Gastrocnemius medialis (tissue), 4 donors: ENCODE measurements at regions not wholly inside any gene's neighbourhood (a gene's known extent, or its start where the extent isn't known, plus 50 kb on each side); places are given as distances from the start of the nearest gene placed in this dataset.

ENCODE experiments used
- ATAC-seq, 2 donors: fragments of 150-250 bp; one replicate each; pipeline ENCODE4 v1.9.1; 2016
- DNase-seq, 2 donors: peaks; one replicate each; pipeline ENCODE4 v3.0.0-alpha.2; 2019
- H3K27ac ChIP-seq, 4 donors: fragments of 200-600 bp; sonication (generic); 1 replicate in 1 of 4; 2 replicates in 3 of 4; pipeline ENCODE4 v1.5.1; 2016 to 2018; ENCODE audit warnings: mild to moderate bottlenecking in 2 of 4, moderate library complexity in 1 of 4
- H3K27me3 ChIP-seq, 3 donors: fragments of 200-600 bp; sonication (generic) in 2 of 3; 1 replicate in 1 of 3; 2 replicates in 2 of 3; pipeline versions ENCODE4 v1.5.1 to v1.6.0; 2016 to 2019; ENCODE audit warnings: mild to moderate bottlenecking in 1 of 3, moderate library complexity in 1 of 3
- H3K36me3 ChIP-seq, 2 donors: fragments of 200-600 bp; sonication (generic) in 1 of 2; one replicate each; pipeline ENCODE4 v1.5.1; 2017 to 2018
- H3K4me1 ChIP-seq, 2 donors: fragments of 200-600 bp; sonication (generic) in 1 of 2; one replicate each; pipeline ENCODE4 v1.5.1; 2016 to 2017; ENCODE audit warnings: mild to moderate bottlenecking in 2 of 2
- H3K4me3 ChIP-seq, 4 donors: fragments of 200-600 bp; sonication (generic) in 3 of 4; 1 replicate in 1 of 4; 2 replicates in 3 of 4; pipeline ENCODE4 v1.5.1; 2016 to 2019; ENCODE audit warnings: mild to moderate bottlenecking in 2 of 4
- H3K9me3 ChIP-seq, 3 donors: fragments of 200-600 bp; sonication (generic) in 2 of 3; 1 replicate in 1 of 3; 2 replicates in 2 of 3; pipeline ENCODE4 v1.5.1; 2016 to 2019
- CTCF ChIP-seq, 5 experiments: fragments of 450-650 bp in 3 of 5; fragments of 200-600 bp in 2 of 5; sonication (generic) in 2 of 5; IDR thresholded peaks in 4 of 5; conservative IDR thresholded peaks in 1 of 5; 1 replicate in 4 of 5; 2 replicates in 1 of 5; pipeline ENCODE4 v1.5.1; 2016 to 2019; ENCODE audit warnings: antibody characterized with exemption in 5 of 5, mild to moderate bottlenecking in 3 of 5, moderate library complexity in 3 of 5
- POLR2A ChIP-seq, 2 donors: fragments of 450-650 bp; IDR thresholded peaks; one replicate each; pipeline ENCODE4 v1.6.1; 2017; ENCODE audit warnings: antibody characterized with exemption in 2 of 2, mild to moderate bottlenecking in 2 of 2, moderate library complexity in 2 of 2
- in situ Hi-C, 4 donors: fragments of 200-750 bp; cut with MboI; loops; one replicate each; pipeline versions ENCODE4 v1.15.0 to v1.8.0; 2017; ENCODE audit warnings: low sequenced_read_pairs in 4 of 4
- intact Hi-C: fragments of 100-400 bp; cut with DNase I; formaldehyde crosslinking; loops from one replicate; pipeline ENCODE4 v1.15.1; 2023; ENCODE audit warnings: low total_unique reads

DNA sequence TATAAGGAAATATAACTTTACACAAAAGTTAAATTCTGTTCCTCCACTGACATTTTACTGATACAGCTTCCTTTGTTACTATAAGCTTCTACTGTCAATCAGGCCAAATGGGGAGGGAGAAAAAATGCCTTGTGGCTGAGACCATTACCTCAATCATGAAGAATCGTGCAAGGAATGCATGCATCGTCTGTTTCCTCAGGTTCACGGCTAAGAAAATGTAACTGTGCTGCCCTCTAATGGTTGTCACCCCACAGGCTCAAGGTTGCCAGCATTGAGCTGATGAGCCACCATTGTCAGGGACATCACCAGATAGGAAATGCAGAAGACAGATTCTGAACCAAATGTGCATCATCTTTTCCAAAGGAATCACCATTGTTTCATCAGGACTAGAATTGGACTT is 426.9 kb downstream of the CDH2 start:
- no peaks in the 10 kb centered on the region for H3K36me3 ChIP-seq
- ATAC-seq: no peak
- intact Hi-C loops: no loop called here
- H3K27me3 ChIP-seq: no peaks in the 10 kb centered on the region
- TF ChIP-seq POLR2A (IDR thresholded peaks at IDR 0.05): no peak
- TF ChIP-seq CTCF (IDR thresholded peaks at IDR 0.05 in 4 of 5, conservative IDR thresholded peaks at IDR 0.05 in 1 of 5): peak in 2 of 5 experiments; percentile 24
- no peaks in the 10 kb centered on the region for H3K9me3 ChIP-seq
- in situ Hi-C loops: loop anchor here in 1 of 4 donors (25.0 kb wide), 1 partner anchor 88 kb away; no protein-coding TSS in a partner anchor
- H3K4me3 ChIP-seq: no peak overlapping the region
- H3K27ac ChIP-seq: no peak overlapping the region
- H3K4me1 ChIP-seq: no peaks in the 10 kb centered on the region
- no peak for DNase-seq

- in situ Hi-C loops: loop anchor here in 1 of 4 donors (5.0 kb wide), 1 partner anchor 142 kb away; no protein-coding TSS in a partner anchor
- Histone ChIP-seq H3K36me3 (no peaks in the 10 kb centered on the region), H3K27me3 (no peaks in the 10 kb centered on the region), H3K4me3 (no peak overlapping the region), H3K27ac (no peak overlapping the region), H3K4me1 (no peaks in the 10 kb centered on the region), H3K9me3 (no peaks in the 10 kb centered on the region)
- no peak for ATAC-seq
- DNase-seq: no peak
- intact Hi-C loops: no loop called here
- TF ChIP-seq POLR2A (IDR thresholded peaks at IDR 0.05) (no peak), CTCF (IDR thresholded peaks at IDR 0.05 in 4 of 5, conservative IDR thresholded peaks at IDR 0.05 in 1 of 5) (no peak)
Observed at GRCh38 chr18:27749194-27749593, 427.7 kb downstream of the CDH2 start.

DNA sequence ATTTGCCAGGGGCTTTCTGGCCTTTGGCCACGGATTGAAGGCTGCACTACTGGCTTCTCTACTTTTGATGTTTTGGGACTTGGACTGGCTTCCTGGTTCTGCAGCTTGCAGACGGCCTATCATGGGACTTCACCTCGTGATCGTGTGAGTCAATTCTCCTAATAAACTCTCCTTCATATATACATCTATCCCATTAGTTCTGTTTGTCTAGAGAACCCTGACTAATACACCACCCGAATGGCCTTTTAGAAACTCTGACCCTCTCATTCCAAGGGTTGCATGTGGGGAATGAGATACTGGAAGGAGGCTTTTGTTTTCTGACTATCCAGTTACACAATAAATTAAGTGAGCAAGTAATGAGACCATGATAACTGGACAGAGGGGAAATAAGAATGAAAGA is 430.7 kb downstream of the CDH2 start:
- no peak for TF ChIP-seq POLR2A (IDR thresholded peaks at IDR 0.05)
- no peak for TF ChIP-seq CTCF (IDR thresholded peaks at IDR 0.05 in 4 of 5, conservative IDR thresholded peaks at IDR 0.05 in 1 of 5)

GRCh38 chr18:27735117-27735516 is 441.8 kb downstream of the CDH2 start:
- Histone ChIP-seq H3K9me3 (no peaks in the 10 kb centered on the region), H3K4me1 (no peaks in the 10 kb centered on the region), H3K27ac (no peak overlapping the region), H3K27me3 (no peaks in the 10 kb centered on the region), H3K36me3 (no peaks in the 10 kb centered on the region), H3K4me3 (no peak overlapping the region)
- DNase-seq (no peak), ATAC-seq (no peak)
- intact Hi-C loops: no loop called here
- no peak for TF ChIP-seq CTCF (IDR thresholded peaks at IDR 0.05 in 4 of 5, conservative IDR thresholded peaks at IDR 0.05 in 1 of 5)
- no peak for TF ChIP-seq POLR2A (IDR thresholded peaks at IDR 0.05)
- in situ Hi-C loops: no loop called here

More for the DNA sequence above, 430.7 kb downstream of the CDH2 start:
- ATAC-seq (no peak), DNase-seq (no peak)
- Histone ChIP-seq H3K36me3 (no peaks in the 10 kb centered on the region), H3K27ac (no peak overlapping the region), H3K9me3 (no peaks in the 10 kb centered on the region), H3K4me1 (no peaks in the 10 kb centered on the region), H3K4me3 (no peak overlapping the region), H3K27me3 (no peaks in the 10 kb centered on the region)
- in situ Hi-C loops (loop anchor here in 1 of 4 donors (5.0 kb wide), 1 partner anchor 139 kb away; no protein-coding TSS in a partner anchor), intact Hi-C loops (no loop called here)

- Histone ChIP-seq H3K4me3 (no peak overlapping the region), H3K9me3 (no peaks in the 10 kb centered on the region), H3K27me3 (no peaks in the 10 kb centered on the region), H3K4me1 (no peaks in the 10 kb centered on the region), H3K36me3 (no peaks in the 10 kb centered on the region), H3K27ac (no peak overlapping the region)
- in situ Hi-C loops: no loop called here
- intact Hi-C loops: no loop called here
- ATAC-seq (no peak), DNase-seq (no peak)
- no peak for TF ChIP-seq POLR2A (IDR thresholded peaks at IDR 0.05)
- TF ChIP-seq CTCF (IDR thresholded peaks at IDR 0.05 in 4 of 5, conservative IDR thresholded peaks at IDR 0.05 in 1 of 5): no peak
Observed at GRCh38 chr18:27731211-27731610, 445.7 kb downstream of the CDH2 start.
